GM18517 (cell line): ENCODE measurements at regions not wholly inside any gene's neighbourhood (a gene's known extent, or its start where the extent isn't known, plus 50 kb on each side); places are given as distances from the start of the nearest gene placed in this dataset.
"Not testable (repeated sequence)": the region's sequence is repeated elsewhere in the genome, so short reads cannot be mapped to it uniquely, and the experiment has no call there.

Experiments used
- ATAC-seq: cut with Tn5 transposase; IDR thresholded peaks from one replicate; pipeline ENCODE4 v1.9.1; 2021; ENCODE audit warnings: mild to moderate bottlenecking, moderate library complexity; ENCODE audit not compliant: unreplicated experiment

DNA sequence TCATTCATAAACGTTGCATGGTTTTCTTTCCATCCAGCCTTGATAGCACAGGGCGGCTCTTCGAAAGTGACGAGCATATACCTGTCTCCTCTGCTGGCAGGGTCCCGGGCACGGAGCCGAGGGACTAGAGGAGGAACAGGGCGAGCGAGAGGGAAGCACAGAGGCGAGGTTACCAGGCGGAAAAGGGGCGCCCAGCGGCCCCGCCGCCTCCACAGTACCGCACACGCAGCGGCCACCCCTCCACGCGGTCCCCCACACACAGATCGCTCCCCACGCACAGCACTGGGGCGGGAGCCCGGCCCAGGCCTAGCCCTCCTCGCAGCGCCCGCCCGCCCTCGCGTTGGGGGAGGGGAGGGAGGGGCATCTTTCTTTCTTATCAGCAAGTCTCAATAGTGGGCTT, 296.6 kb upstream of the DAB2 start:
- ATAC-seq = no peak

DNA sequence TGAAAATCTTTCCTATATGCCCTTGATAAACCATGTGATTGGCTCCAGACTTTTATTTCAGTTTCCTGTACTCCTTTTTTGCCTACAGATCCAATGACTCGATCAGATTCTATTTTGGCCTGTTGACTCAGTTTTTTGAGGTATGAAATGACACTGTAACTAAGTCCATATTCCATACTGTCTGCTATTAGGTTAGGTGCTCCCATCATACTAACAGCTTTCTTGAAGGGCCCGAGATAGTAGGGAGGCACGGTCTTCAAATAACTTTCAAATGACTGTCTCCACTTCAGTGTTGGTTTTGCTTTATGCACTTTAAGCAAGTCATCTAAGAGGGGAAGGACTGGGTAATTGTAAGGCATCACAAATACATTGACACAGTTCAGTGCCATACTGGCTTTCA, 295.4 kb upstream of the DAB2 start:
- ATAC-seq = no peak

DNA sequence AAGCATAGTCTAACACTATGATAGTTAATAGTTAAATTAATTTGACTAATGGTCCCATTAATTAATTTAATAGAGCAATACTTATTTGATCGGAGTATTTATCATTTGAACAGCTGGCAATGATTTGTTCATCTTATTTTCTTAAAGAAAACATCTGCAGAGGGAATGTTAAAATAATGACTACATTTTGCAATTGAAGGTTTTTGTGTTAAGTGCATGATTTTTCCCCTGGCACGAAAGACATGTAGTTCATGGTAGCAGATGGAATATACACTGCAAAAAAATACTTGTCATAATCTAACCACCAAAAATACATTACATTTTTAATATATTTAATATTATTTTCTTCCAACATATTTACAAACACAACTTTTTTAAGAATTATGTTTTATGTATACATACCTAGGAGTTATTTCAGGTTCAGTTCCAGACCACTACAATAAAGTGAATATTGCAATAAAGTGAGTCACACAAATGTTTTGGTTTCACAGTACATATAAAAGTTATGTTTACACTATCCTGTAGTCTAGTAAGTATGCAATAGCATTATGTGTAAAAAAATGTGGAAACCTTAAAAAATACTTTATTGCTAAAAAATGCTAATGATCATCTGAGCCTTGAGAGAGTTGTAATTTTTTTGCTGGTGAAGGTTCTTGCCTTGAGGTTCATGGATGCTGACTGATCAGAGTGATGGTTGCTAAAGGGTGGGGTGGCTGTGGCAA, 292.6 kb upstream of the DAB2 start:
- ATAC-seq = no peak

DNA sequence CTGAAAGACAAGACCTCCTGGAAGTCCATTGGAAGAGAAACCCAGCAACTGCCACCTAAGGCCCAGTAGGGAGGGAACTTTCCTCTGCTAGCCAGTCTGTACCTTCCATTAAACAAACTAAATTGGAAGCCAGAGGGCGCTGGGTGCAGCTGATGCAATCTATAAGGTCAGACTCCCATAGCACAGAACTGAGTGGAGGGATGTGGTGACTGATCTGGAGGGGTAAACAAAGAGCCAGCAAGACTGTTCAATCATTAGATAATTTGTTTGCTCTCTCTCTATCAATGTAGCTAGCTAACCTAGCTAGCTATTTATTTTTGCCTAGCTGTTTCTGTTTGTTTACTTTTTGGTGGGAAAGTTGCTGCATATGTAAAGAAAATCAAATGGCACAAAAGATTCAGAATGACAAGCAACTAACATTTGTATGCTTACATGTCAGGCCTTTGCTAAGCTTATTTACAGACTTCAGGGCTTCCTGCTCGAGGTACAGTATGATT, 291.8 kb upstream of the DAB2 start:
- ATAC-seq = no peak

DNA sequence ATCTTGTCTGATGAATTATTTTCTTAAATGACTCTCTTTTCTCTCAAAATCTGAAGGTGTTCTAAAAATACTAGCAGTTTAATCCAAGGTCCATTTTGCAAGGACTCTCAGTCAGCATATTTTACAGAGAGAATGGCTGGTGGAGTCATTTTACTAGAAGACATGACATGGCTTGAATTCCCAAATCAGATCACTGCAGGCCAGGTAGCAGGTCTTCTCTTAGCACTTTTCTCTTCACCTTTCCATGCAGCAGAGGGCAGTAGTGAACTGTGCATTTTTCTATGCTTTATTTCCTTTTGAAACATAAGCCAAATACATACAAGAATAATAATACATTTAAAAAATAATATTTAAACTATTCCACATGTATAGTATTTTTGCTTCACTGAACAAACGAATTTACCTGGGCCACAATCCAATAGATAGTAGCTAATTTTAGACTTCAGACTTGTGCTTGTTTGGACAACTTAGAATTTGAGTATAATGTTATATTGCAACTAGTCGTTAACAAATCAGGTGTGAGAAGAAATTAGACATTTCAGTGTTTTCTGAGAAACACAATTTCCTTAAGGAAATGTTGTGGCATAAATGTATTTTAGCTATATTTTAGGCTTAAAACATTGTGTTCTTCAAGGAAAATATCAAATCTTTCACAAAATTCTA, 289.4 kb upstream of the DAB2 start:
- ATAC-seq = no peak

DNA sequence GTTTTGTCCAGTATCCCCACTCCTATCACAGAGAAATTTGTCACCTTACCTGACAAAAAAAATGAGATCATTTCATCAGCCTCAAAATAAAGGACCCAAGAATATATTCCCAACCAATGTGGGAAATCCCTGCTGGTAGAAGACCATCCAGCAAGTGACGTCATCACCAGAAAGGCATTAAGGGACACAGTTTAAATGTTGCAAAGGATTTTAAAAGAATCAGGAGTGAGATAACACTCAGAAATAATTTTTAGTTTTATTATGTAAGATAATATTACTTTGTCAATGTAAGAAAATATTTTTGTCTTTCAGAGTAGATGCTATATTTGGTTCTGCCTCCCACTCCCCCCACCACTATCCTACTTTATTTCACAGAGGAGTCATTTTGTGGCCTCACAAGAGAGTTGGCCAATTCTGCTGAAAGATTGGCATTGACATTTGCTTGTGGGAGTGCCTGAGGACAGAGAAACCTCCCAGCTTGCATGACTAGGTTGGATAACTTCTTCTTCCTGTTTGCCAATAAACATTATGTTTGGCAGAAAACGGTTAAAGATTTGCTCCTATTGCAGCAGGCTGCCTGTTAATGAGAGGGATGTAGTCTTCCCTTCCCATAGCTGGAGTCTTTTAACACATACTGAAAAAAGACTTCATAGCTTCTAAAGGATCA, 288.6 kb upstream of the DAB2 start:
- ATAC-seq = no peak

DNA sequence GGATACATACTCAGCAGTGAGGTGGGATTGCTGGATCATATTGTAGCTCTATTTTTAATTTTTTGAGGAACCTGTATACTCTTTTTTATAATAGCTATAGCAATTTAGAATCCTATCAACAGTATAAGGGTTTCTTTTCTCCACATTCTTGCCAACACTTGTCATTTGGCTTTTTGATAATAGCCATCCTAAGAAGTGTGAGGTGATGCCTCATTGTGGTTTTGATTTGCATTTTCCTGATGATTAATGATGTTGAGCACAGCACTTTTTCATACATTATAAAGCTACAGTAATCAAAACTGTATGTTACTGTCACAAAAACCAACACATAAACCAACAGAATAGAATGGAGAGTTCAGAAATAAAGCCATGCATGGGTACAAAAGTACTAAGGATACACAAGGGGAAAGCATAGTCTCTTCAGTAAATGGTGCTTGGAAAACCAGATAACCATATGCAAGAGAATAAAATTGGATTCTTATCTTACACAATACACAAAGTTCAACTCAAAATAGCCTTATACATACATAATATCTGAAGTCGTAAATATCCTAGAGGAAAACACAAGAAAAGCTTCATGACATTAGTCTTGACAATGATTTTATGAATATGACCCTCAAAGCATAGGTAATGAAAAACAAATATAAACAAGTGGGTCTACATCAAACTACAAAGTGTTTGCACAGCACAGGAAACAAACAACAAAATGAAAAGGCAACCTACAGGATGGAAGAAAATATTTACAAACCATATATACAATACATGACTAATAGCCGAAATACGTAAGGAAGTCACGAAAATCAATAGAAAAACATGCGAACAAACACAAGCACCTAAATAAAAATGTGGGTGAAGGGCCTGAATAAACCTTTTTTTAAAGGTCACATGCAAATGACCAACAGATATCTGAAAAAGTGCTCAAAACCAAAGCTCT, 287.8 kb upstream of the DAB2 start:
- ATAC-seq = no peak

DNA sequence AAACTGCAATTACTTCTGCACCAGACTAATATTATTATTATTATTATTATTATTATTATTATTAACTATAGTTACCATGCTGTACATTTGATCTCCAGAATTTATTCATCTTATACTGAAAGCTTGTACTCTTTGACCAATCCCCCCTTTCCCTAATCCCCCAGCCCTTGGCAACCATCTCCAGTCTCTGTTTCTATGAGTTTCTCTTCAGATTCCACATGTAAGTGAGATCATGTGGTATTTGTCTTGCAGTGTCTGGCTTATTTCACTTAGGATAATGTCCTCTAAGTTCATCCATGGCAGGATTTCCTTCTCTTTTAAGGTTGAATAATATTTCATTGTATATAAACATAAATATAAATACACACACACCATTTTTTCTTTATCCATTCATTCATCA, 287.0 kb upstream of the DAB2 start:
- no peak for ATAC-seq

DNA sequence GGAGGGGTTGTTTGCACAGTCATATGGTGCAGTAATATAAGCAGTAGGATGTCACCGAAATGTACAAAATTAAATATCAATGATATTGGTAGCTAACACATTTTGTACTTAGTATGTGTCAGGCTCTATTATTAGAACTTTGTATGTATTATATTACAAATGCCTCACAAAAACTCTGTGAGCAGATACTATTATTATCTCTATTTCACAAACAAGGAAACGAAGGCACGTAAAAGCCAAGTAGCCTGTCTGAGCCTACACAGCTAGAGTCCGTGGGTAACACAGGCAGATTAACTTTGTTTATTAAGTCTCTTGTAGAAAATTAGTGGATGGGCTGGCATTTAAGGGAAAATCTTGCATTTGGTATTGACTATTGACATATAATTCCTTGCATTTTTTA, 284.3 kb upstream of the DAB2 start:
- no peak for ATAC-seq

DNA sequence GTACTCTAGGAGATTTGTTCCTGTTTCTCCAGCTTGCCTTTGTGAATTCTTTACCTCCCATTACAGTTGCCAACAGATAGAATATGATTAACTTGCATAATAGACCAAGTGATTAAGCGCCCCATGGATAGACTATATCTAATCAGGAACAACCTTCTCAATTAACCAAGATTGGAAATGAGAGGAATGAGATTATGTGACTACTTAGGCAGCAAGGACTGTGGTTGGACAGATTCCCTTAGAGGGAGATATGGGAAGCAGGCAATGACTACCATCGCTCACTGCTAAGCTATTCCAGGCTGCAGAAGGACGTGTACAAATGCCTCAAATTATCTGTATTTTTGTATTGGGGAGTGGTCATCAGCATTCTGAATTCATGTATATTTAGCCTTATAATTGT, 278.1 kb upstream of the DAB2 start:
- no peak for ATAC-seq

DNA sequence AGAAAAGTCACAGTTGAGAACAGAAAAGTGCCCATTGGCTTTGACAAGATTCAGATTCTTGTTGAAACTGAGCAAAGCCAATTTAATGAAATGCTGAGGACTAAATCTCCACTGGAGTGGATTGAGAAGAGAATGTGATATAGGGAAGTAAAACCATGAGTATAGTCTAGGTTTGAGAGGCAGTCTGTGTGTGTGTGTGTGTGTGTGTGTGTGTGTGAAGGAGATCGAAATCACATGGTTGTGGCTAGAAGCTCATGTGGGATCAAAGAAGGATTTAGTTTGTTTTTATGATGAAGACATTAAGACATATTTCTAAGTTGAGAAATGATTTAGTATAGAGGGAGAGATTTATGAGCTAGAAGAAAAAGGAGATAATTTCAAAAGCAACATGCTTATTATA, 275.7 kb upstream of the DAB2 start:
- ATAC-seq = no peak

DNA sequence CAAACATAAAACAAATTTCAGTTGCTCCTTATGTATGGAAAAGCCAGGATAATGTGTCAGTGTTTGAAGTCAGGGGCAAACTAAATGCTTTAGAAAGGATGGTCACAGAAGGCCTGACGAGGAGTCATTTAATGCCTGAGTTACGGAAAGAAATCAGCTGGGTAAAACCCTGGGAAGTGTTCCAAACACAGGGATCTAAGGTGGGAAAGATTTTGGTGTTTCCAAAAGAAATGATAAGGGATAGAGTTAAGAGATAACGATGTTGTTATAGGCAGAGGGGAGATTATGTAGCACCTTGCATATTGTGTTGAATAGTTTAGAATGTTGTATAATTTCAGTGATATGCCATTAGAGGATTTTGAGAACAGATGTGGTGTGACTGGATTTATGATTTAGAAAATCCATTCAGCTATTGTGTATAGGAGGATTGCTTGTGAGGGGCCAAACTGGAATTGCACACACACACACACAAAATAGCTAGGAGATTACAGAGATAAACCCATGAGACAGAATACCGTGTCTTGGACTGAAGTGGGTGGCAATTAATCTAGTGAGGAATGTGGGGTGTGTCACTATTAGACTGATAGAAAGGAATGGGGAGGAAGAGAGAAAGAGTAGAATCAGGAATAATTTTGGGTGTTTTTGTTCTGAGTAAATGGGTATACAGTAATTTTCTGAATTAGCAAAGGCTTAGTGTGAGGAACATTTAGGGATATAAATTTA, 274.2 kb upstream of the DAB2 start:
- ATAC-seq = no peak

DNA sequence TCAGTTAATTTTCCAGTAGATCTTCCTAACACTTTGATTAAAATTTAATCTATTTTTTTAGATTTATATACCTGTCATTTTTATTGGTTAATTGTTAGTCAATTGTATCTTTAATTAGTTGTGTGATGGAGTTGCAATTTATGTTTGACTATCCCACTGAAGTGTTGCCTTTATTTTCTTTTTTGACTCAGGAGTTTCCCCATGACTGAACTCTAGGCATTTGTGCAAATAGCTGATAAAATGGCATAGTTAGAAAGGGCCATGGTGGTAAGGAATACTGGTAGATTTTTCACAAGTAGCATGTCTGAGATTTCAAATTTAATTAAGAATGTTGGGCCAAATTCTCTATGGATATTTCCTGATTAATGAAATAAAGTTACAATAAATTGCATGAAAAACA, 273.1 kb upstream of the DAB2 start:
- ATAC-seq = no peak

DNA sequence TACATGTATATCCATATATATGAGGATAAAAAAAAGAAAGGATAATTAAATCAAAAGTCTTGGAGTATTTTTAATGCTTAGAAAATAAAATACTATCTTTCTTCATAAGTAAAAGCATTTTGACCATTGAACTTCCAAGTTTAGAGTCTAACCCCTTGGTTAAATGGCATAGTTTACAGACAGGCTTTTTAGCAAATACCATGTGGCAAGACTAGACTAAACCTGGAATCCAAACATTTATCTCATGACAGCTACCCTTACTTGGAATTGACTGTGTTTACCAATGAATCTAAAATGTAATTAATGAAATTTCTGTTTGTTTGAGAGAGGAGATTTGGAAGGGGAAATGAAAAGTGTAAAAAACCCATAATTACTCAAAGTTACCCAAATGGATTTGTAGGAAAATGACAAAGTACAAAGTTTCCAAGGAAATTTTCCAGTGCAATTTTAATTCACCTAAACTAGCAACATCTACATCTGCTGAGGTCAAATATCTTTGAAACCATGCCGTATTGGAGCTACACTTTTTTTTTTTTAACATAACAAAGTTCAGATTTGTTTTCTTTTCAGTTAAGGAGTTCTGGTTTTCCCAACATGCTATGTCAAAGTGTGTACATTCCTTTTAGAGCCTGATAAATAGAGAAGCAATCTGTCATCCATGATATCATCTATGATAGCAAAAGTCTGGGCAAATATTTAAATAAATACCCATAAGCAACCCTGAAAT, 272.1 kb upstream of the DAB2 start:
- ATAC-seq = no peak

DNA sequence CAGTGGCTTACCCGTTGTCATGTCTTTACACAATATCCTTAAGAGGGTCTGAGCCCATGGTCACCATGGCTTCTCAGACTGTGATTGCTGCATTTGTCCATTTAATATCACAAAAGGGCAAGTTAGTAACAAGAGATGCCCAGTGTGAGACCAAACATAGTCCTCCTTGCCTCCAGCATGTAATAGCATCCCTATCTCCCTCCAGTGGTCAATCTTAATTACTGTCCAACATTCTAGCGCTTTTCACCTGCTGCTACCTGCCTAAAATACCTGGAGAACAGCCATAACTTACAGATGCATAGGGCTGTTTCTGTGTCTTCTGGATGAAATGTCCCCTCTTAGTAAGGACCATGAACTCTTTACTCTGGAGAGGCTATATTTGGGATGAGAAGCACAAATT, 267.2 kb upstream of the DAB2 start:
- ATAC-seq = no peak

DNA sequence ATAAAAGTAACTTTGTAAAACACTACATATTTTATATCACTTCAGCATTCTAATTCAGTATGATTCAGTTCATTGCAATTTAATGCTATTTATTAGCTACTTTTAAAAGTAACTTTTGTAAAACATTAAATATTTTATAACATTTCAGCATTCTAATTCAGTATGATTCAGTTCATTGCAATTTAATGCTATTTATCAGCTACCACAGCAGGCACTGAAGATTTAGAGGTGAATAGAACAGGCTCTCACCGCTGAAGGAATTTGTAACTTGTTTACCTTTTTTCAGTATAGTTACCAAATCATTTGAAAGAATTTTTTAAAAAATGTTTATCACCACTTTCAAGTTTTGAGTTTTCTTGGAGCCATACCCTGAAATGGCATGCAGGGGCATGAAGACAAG, 266.4 kb upstream of the DAB2 start:
- ATAC-seq = no peak

DNA sequence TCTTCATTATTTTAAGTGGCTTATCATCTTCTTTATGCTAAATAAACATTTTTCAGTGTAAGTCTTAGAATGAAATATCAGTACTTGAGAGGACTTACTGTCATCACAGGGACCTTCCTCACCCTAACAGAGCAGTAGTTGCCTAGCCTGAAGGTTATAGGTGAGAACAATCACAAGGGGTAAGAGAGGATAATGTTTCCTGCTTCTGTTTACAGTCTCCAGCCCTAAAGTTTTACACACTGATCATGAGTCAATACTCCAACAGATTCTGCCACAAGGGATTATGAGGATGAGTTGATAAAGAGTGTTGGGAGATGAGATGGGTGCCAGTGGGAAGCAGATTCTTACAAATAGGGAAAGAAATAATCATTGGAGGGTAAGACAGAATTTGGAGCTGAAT, 265.1 kb upstream of the DAB2 start:
- no peak for ATAC-seq

DNA sequence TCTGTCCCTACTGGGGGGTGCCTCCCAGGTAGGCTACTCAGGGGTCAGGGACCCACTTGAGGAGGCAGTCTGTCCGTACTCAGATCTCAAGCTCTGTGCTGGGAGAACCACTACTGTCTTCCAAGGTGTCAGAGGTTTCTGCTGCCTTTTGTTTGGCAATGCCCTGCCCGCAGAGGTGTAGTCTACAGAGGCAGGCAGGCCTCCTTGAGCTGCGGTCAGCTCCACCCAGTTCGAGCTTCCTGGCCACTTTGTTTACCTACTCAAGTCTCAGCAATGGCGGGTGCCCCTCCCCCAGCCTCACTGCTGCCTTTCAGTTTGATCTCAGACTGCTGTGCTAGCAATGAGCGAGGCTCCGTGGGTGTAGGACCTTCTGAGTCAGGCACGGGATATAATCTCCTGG, 263.1 kb upstream of the DAB2 start:
- not testable (repeated sequence) for ATAC-seq

DNA sequence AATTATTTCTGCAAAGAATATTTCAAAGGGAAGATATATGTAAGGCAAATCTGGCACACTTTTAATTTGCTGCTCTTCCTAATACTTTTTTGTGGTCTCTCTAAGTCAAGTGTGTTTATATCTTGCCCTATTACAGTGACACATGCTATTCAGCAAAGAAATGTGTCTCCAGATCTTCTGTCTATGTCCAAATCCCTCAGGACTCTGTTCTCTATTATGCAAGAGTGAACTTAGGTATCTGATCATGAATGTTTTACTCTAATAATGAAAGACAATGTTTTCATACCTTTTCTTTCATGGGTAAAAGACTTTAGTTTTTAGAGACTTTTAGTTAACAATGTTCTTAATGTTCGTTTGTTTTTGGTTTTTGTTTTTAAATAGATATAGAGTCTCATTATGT, 255.4 kb upstream of the DAB2 start:
- no peak for ATAC-seq

DNA sequence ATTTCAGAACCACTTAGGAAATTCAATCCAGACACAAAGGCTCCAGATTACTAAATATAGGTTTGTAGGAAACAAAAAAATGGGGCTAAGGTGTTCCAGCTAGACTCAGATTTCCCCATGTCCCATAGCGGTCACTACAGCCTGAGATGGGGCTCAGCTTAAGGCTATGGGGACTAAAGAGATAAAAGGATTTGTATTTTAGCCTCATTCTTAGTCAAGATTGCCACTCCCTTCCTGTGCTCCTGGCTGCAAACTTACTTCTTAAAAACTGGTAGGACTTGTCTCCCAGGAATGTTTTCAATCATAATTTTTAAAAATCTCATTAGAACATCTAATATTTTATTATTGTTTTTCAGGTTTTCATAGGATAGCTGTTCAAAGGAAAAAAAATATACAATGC, 253.8 kb upstream of the DAB2 start:
- no peak for ATAC-seq
